ENCODE measurements at regions not wholly inside any gene's neighbourhood (a gene's known extent, or its start where the extent isn't known, plus 50 kb on each side); places are given as distances from the start of the nearest gene placed in this dataset.

- TF ChIP-seq SIN3A (IDR thresholded peaks at IDR 0.05; ENCODE audit: borderline replicate concordance, insufficient read depth, low read length) (no peak), POLR2AphosphoS5 (IDR thresholded peaks at IDR 0.05; ENCODE audit: low read depth, low read length) (no peak), REST (IDR thresholded peaks at IDR 0.05; ENCODE audit: insufficient read depth in 1 of 2, low read depth in 2 of 2, low read length in 2 of 2) (no peak), TAF1 (IDR thresholded peaks at IDR 0.05; ENCODE audit: borderline replicate concordance, insufficient read depth, low read length) (no peak), FOXP2 (optimal IDR thresholded peaks at IDR 0.05; ENCODE audit: borderline replicate concordance, extremely low read depth, extremely low read length, insufficient read depth) (no peak)
These were observed 63.3 kb downstream of the NOG start for GRCh38 chr17:56656701-56657327.

- TF ChIP-seq POLR2AphosphoS5 (IDR thresholded peaks at IDR 0.05; ENCODE audit: low read depth, low read length) (no peak), SIN3A (IDR thresholded peaks at IDR 0.05; ENCODE audit: borderline replicate concordance, insufficient read depth, low read length) (no peak), TAF1 (IDR thresholded peaks at IDR 0.05; ENCODE audit: borderline replicate concordance, insufficient read depth, low read length) (no peak), FOXP2 (optimal IDR thresholded peaks at IDR 0.05; ENCODE audit: borderline replicate concordance, extremely low read depth, extremely low read length, insufficient read depth) (no peak), REST (IDR thresholded peaks at IDR 0.05; ENCODE audit: insufficient read depth in 1 of 2, low read depth in 2 of 2, low read length in 2 of 2) (no peak)
These were observed 65.1 kb downstream of the NOG start for GRCh38 chr17:56658648-56659047.

- TF ChIP-seq TAF1 (IDR thresholded peaks at IDR 0.05; ENCODE audit: borderline replicate concordance, insufficient read depth, low read length) (no peak), POLR2AphosphoS5 (IDR thresholded peaks at IDR 0.05; ENCODE audit: low read depth, low read length) (no peak), FOXP2 (optimal IDR thresholded peaks at IDR 0.05; ENCODE audit: borderline replicate concordance, extremely low read depth, extremely low read length, insufficient read depth) (no peak), SIN3A (IDR thresholded peaks at IDR 0.05; ENCODE audit: borderline replicate concordance, insufficient read depth, low read length) (no peak), REST (IDR thresholded peaks at IDR 0.05; ENCODE audit: insufficient read depth in 1 of 2, low read depth in 2 of 2, low read length in 2 of 2) (no peak)
These were observed 66.1 kb downstream of the NOG start for GRCh38 chr17:56659622-56660021.

- TF ChIP-seq POLR2AphosphoS5 (IDR thresholded peaks at IDR 0.05; ENCODE audit: low read depth, low read length) (no peak), TAF1 (IDR thresholded peaks at IDR 0.05; ENCODE audit: borderline replicate concordance, insufficient read depth, low read length) (no peak), REST (IDR thresholded peaks at IDR 0.05; ENCODE audit: insufficient read depth in 1 of 2, low read depth in 2 of 2, low read length in 2 of 2) (no peak), FOXP2 (optimal IDR thresholded peaks at IDR 0.05; ENCODE audit: borderline replicate concordance, extremely low read depth, extremely low read length, insufficient read depth) (no peak), SIN3A (IDR thresholded peaks at IDR 0.05; ENCODE audit: borderline replicate concordance, insufficient read depth, low read length) (no peak)
These were observed 68.4 kb downstream of the NOG start for GRCh38 chr17:56661906-56662305.
